ENCODE measurements at regions not wholly inside any gene's neighbourhood (a gene's known extent, or its start where the extent isn't known, plus 50 kb on each side); places are given as distances from the start of the nearest gene placed in this dataset.
A peak's percentile ranks its signal among the peaks of the same experiment; 100 is the strongest.

- in situ Hi-C loops (cut with MboI; ENCODE audit: low sequenced_read_pairs) = no loop called here
Observed at GRCh38 chr9:121599872-121600585, 51.4 kb upstream of the DAB2IP start.

GRCh38 chr9:121601194-121601593 lies 50.2 kb upstream of the DAB2IP start:
- DNase-seq (ENCODE audit: low spot score in 2 of 2) = no peak
- in situ Hi-C loops (cut with MboI; ENCODE audit: low sequenced_read_pairs) = no loop called here
- H3K4me3 ChIP-seq = no peak overlapping the region
- no peaks in the 10 kb centered on the region; the same call in 1 of the 2 replicates for H3K9me3 ChIP-seq
- H3K27me3 ChIP-seq (ENCODE audit: low read depth) = no peaks in the 10 kb centered on the region
- peaks cover 5% of the 10 kb centered on the region; the same call in 1 of the 2 replicates for H3K4me1 ChIP-seq
- no peaks in the 10 kb centered on the region for H3K36me3 ChIP-seq (replicated peaks)

More at GRCh38 chr9:121599872-121600585, 51.4 kb upstream of the DAB2IP start:
- no peaks in the 10 kb centered on the region for H3K36me3 ChIP-seq (replicated peaks)
- peak overlapping the region; percentile 72 for H3K4me3 ChIP-seq
- peaks cover 5% of the 10 kb centered on the region; the same call in 1 of the 2 replicates for H3K4me1 ChIP-seq
- DNase-seq (ENCODE audit: low spot score in 2 of 2) = peak; percentile 12 to 32
- no peaks in the 10 kb centered on the region for H3K27me3 ChIP-seq (ENCODE audit: low read depth)
- no peaks in the 10 kb centered on the region; the same call in 1 of the 2 replicates for H3K9me3 ChIP-seq

Measured in HAP-1 (cell line).